A549 (cell line): ENCODE measurements at regions not wholly inside any gene's neighbourhood (a gene's known extent, or its start where the extent isn't known, plus 50 kb on each side); places are given as distances from the start of the nearest gene placed in this dataset.

Source experiments
- BHLHE40 ChIP-seq: IDR thresholded peaks from 2 replicates; pipeline ENCODE4 v1.6.1; 2012; ENCODE audit warnings: low read depth, low read length, inconsistent platforms
- CEBPB ChIP-seq, 2 experiments: fragments of >200 bp in 1 of 2; sonication (Bioruptor Twin) in 1 of 2; formaldehyde crosslinking in 1 of 2; IDR thresholded peaks; 2 replicates each; pipeline ENCODE4 v1.6.1; 2012 to 2016
- CTCF ChIP-seq: fragments of >200 bp; sonication (Bioruptor Twin); formaldehyde crosslinking; IDR thresholded peaks from 3 replicates; pipeline ENCODE4 v1.5.1; 2016
- JUNB ChIP-seq: fragments of >200 bp; sonication (Bioruptor Twin); formaldehyde crosslinking; IDR thresholded peaks from 2 replicates; pipeline ENCODE4 v1.6.1; 2016
- MAFK ChIP-seq: fragments of 450-650 bp; IDR thresholded peaks from 2 replicates; pipeline ENCODE4 v1.6.1; 2014; ENCODE audit not compliant: partially characterized antibody
- MAX ChIP-seq: IDR thresholded peaks from 2 replicates; pipeline ENCODE4 v1.6.1; 2012
- POLR2A ChIP-seq: IDR thresholded peaks from 2 replicates; pipeline ENCODE4 v1.6.1; 2012; ENCODE audit warnings: mild to moderate bottlenecking, low read length
- POLR2AphosphoS2 ChIP-seq: conservative IDR thresholded peaks from 2 replicates; pipeline ENCODE4 v1.6.1; 2012; ENCODE audit warnings: low read length, improper control_type of control experiment, inconsistent platforms
- REST ChIP-seq: fragments of 200-600 bp; sonication (generic); IDR thresholded peaks from 2 replicates; pipeline ENCODE4 v1.6.1; 2016; ENCODE audit warnings: antibody characterized with exemption, mild to moderate bottlenecking, moderate library complexity
- SMC3 ChIP-seq: fragments of >200 bp; sonication (Bioruptor Twin); formaldehyde crosslinking; IDR thresholded peaks from 3 replicates; pipeline ENCODE4 v1.6.1; 2018; ENCODE audit warnings: inconsistent platforms
- SREBF2 ChIP-seq: fragments of 450-650 bp; IDR thresholded peaks from 2 replicates; pipeline ENCODE4 v1.6.1; 2014; ENCODE audit warnings: mild to moderate bottlenecking, moderate library complexity
- TP53 ChIP-seq: fragments of 250-450 bp; sonication (Bioruptor Pico); IDR thresholded peaks from 2 replicates; pipeline ENCODE4 v1.5.0; 2021; ENCODE audit warnings: mild to moderate bottlenecking, moderate library complexity

- no peak for TF ChIP-seq MAX
- TF ChIP-seq CTCF: no peak
- TF ChIP-seq CEBPB (IDR thresholded peaks at IDR 0.05): no peak
- no peak for TF ChIP-seq POLR2AphosphoS2
- no peak for TF ChIP-seq POLR2A
- no peak for TF ChIP-seq BHLHE40
- TF ChIP-seq REST: no peak
- no peak for TF ChIP-seq SMC3
- TF ChIP-seq TP53 (CRISPR knock-in tag): no peak
- no peak for TF ChIP-seq SREBF2
- TF ChIP-seq JUNB: no peak
- no peak for TF ChIP-seq MAFK
Measured at GRCh38 chr4:96670381-96670780, 830.5 kb downstream of the PDHA2 start.
